ENCODE measurements at regions not wholly inside any gene's neighbourhood (a gene's known extent, or its start where the extent isn't known, plus 50 kb on each side); places are given as distances from the start of the nearest gene placed in this dataset.

GRCh38 chr9:99335280-99335679 is 113.2 kb downstream of the SEC61B start:
- TF ChIP-seq CTCF (IDR thresholded peaks at IDR 0.05; ENCODE audit: insufficient read depth, low read length, severe bottlenecking): no peak
- Histone ChIP-seq H3K27me3 (ENCODE audit: control insufficient read depth, insufficient read depth, low read length) (no peaks in the 10 kb centered on the region), H3K4me3 (ENCODE audit: low read depth, low read length) (no peak overlapping the region), H3K36me3 (ENCODE audit: control insufficient read depth, insufficient read depth, low read length) (no peaks in the 10 kb centered on the region)
- DNase-seq (ENCODE audit: low read depth): no peak
- no peak for FAIRE-seq

GRCh38 chr9:99336005-99336404 is 113.9 kb downstream of the SEC61B start:
- no peak for FAIRE-seq
- H3K36me3 ChIP-seq (ENCODE audit: control insufficient read depth, insufficient read depth, low read length): no peaks in the 10 kb centered on the region
- no peak for DNase-seq (ENCODE audit: low read depth)
- H3K4me3 ChIP-seq (ENCODE audit: low read depth, low read length): no peak overlapping the region
- no peaks in the 10 kb centered on the region for H3K27me3 ChIP-seq (ENCODE audit: control insufficient read depth, insufficient read depth, low read length)
- TF ChIP-seq CTCF (IDR thresholded peaks at IDR 0.05; ENCODE audit: insufficient read depth, low read length, severe bottlenecking): no peak

- no peaks in the 10 kb centered on the region for H3K27me3 ChIP-seq (ENCODE audit: control insufficient read depth, insufficient read depth, low read length)
- no peaks in the 10 kb centered on the region for H3K36me3 ChIP-seq (ENCODE audit: control insufficient read depth, insufficient read depth, low read length)
- FAIRE-seq (no peak), DNase-seq (ENCODE audit: low read depth) (peak; percentile 69)
- H3K4me3 ChIP-seq (ENCODE audit: low read depth, low read length): no peak overlapping the region
- TF ChIP-seq CTCF (IDR thresholded peaks at IDR 0.05; ENCODE audit: insufficient read depth, low read length, severe bottlenecking): no peak
Measured at GRCh38 chr9:99336531-99336930, 114.4 kb downstream of the SEC61B start.

- FAIRE-seq: no peak
Measured at GRCh38 chr9:99340281-99340680, 118.2 kb downstream of the SEC61B start.

GRCh38 chr9:99341686-99342085 is 119.6 kb downstream of the SEC61B start:
- no peak for FAIRE-seq
- no peak for DNase-seq (ENCODE audit: low read depth)
- Histone ChIP-seq H3K4me3 (ENCODE audit: low read depth, low read length) (no peak overlapping the region), H3K27me3 (ENCODE audit: control insufficient read depth, insufficient read depth, low read length) (no peaks in the 10 kb centered on the region), H3K36me3 (ENCODE audit: control insufficient read depth, insufficient read depth, low read length) (no peaks in the 10 kb centered on the region)
- no peak for TF ChIP-seq CTCF (IDR thresholded peaks at IDR 0.05; ENCODE audit: insufficient read depth, low read length, severe bottlenecking)

More at GRCh38 chr9:99340281-99340680, 118.2 kb downstream of the SEC61B start:
- DNase-seq (ENCODE audit: low read depth): no peak
- H3K36me3 ChIP-seq (ENCODE audit: control insufficient read depth, insufficient read depth, low read length): no peaks in the 10 kb centered on the region
- no peaks in the 10 kb centered on the region for H3K27me3 ChIP-seq (ENCODE audit: control insufficient read depth, insufficient read depth, low read length)
- TF ChIP-seq CTCF (IDR thresholded peaks at IDR 0.05; ENCODE audit: insufficient read depth, low read length, severe bottlenecking): no peak
- H3K4me3 ChIP-seq (ENCODE audit: low read depth, low read length): no peak overlapping the region

GRCh38 chr9:99345451-99345850 is 123.4 kb downstream of the SEC61B start:
- FAIRE-seq: no peak
- no peak for TF ChIP-seq CTCF (IDR thresholded peaks at IDR 0.05; ENCODE audit: insufficient read depth, low read length, severe bottlenecking)
- Histone ChIP-seq H3K36me3 (ENCODE audit: control insufficient read depth, insufficient read depth, low read length) (no peaks in the 10 kb centered on the region), H3K27me3 (ENCODE audit: control insufficient read depth, insufficient read depth, low read length) (no peaks in the 10 kb centered on the region), H3K4me3 (ENCODE audit: low read depth, low read length) (no peak overlapping the region)
- peak; percentile 19 for DNase-seq (ENCODE audit: low read depth)

All from bronchial epithelial cell (primary cell).